OCI-LY1 (cell line): ENCODE measurements at regions not wholly inside any gene's neighbourhood (a gene's known extent, or its start where the extent isn't known, plus 50 kb on each side); places are given as distances from the start of the nearest gene placed in this dataset.

Experiments
- H2AFZ ChIP-seq: fragments of 200-600 bp; sonication (generic), shearing (Covaris generic); 2 replicates; pipeline ENCODE4 v1.6.0; 2014; ENCODE audit warnings: antibody characterized with exemption, mild to moderate bottlenecking, low read length
- H3F3A ChIP-seq: fragments of 200-600 bp; sonication (generic), shearing (Covaris generic); 2 replicates; pipeline ENCODE4 v1.6.0; 2014; ENCODE audit warnings: mild to moderate bottlenecking, antibody characterized with exemption, low read length, moderate library complexity; ENCODE audit not compliant: insufficient read depth
- H3K27ac ChIP-seq: fragments of 200-600 bp; sonication (generic); 2 replicates; pipeline ENCODE4 v1.5.1; 2014; ENCODE audit warnings: low read length, mixed run types, mild to moderate bottlenecking, low read depth; ENCODE audit not compliant: poor library complexity, severe bottlenecking
- H3K27me3 ChIP-seq: fragments of 200-600 bp; sonication (generic); 2 replicates; pipeline ENCODE4 v1.6.0; 2014; ENCODE audit warnings: antibody characterized with exemption, mild to moderate bottlenecking, low read length, moderate library complexity; ENCODE audit not compliant: insufficient read depth
- H3K36me3 ChIP-seq: fragments of 200-600 bp; sonication (generic); 2 replicates; pipeline ENCODE4 v1.6.1; 2014; ENCODE audit warnings: mild to moderate bottlenecking, antibody characterized with exemption, low read length, moderate library complexity, mixed read lengths; ENCODE audit not compliant: insufficient read depth
- H3K4me1 ChIP-seq: fragments of 200-600 bp; sonication (generic); 2 replicates; pipeline ENCODE4 v1.5.1; 2014; ENCODE audit warnings: mild to moderate bottlenecking, low read length, moderate library complexity; ENCODE audit not compliant: insufficient read depth, severe bottlenecking
- H3K4me2 ChIP-seq: fragments of 200-600 bp; sonication (generic), shearing (Covaris generic); 2 replicates; pipeline ENCODE4 v1.6.1; 2014; ENCODE audit warnings: low read length
- H3K4me3 ChIP-seq: fragments of 200-600 bp; sonication (generic); 2 replicates; pipeline ENCODE4 v1.5.1; 2014; ENCODE audit warnings: low read length, low read depth, mild to moderate bottlenecking, mixed read lengths; ENCODE audit not compliant: poor library complexity, severe bottlenecking
- H3K79me2 ChIP-seq: fragments of 200-600 bp; shearing (Covaris generic); 2 replicates; pipeline ENCODE4 v1.6.1; 2016; ENCODE audit warnings: mixed run types, low read length, mixed read lengths; ENCODE audit not compliant: insufficient read depth
- H3K9ac ChIP-seq: fragments of 200-600 bp; sonication (generic), shearing (Covaris generic); 2 replicates; pipeline ENCODE4 v1.6.1; 2014; ENCODE audit warnings: mild to moderate bottlenecking, low read length, mixed read lengths
- H3K9me2 ChIP-seq: fragments of 200-600 bp; sonication (generic), shearing (Covaris generic); 2 replicates; pipeline ENCODE4 v1.6.1; 2014; ENCODE audit warnings: low read depth, mild to moderate bottlenecking, low read length, mixed read lengths
- H3K9me3 ChIP-seq: fragments of 200-600 bp; shearing (Covaris generic); 2 replicates; pipeline ENCODE4 v1.6.1; 2014; ENCODE audit warnings: low read length, mixed read lengths
- H4K20me1 ChIP-seq: fragments of 200-600 bp; sonication (generic), shearing (Covaris generic); 2 replicates; pipeline ENCODE4 v1.6.0; 2016; ENCODE audit warnings: mild to moderate bottlenecking, low read length; ENCODE audit not compliant: insufficient read depth
- CTCF ChIP-seq: fragments of 200-600 bp; sonication (generic), shearing (Covaris generic); IDR thresholded peaks from 2 replicates; pipeline ENCODE4 v1.5.1; 2017; ENCODE audit warnings: mild to moderate bottlenecking, antibody characterized with exemption, low read length, moderate library complexity, mixed read lengths
- EZH2 ChIP-seq: fragments of 200-600 bp; sonication (generic), shearing (Covaris generic); IDR thresholded peaks from 2 replicates; pipeline ENCODE4 v1.8.0; 2017; ENCODE audit warnings: borderline replicate concordance, mixed run types, mild to moderate bottlenecking, antibody characterized with exemption, low read length, moderate library complexity, mixed read lengths

DNA sequence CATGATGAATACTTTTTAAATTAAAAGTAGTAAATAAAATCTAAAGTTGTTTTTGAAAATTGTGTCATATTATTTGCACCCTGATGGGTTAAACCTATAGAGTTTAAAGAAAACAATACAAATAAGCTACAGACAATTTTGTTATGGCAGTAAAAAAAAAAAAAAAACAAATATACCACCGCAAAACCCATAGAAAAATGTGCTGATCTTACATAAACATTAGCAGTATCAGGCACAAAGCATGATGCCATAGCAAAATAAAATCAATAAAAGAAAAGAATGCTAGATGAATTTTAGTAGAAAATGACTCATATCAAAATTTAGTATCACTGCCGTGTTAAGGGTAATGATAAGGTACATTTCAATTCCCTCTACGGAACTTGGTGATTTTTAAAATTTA lies 826.0 kb downstream of the SLITRK1 start:
- H3K79me2 ChIP-seq, result no peaks in the 10 kb centered on the region
- no peak overlapping the region for H3K4me2 ChIP-seq
- H3K36me3 ChIP-seq, result no peaks in the 10 kb centered on the region
- H3K9ac ChIP-seq, result no peak overlapping the region
- H3K27ac ChIP-seq, result no peak overlapping the region
- H3F3A ChIP-seq, result no peaks in the 10 kb centered on the region
- no peak overlapping the region for H2AFZ ChIP-seq
- no peaks in the 10 kb centered on the region for H3K4me1 ChIP-seq
- H3K27me3 ChIP-seq, result no peaks in the 10 kb centered on the region
- no peaks in the 10 kb centered on the region for H3K9me2 ChIP-seq
- no peaks in the 10 kb centered on the region for H3K9me3 ChIP-seq
- TF ChIP-seq EZH2, result no peak
- TF ChIP-seq CTCF, result no peak
- H4K20me1 ChIP-seq, result no peaks in the 10 kb centered on the region
- no peak overlapping the region for H3K4me3 ChIP-seq

- Histone ChIP-seq H3K9ac (no peak overlapping the region), H3K9me3 (no peaks in the 10 kb centered on the region), H3K36me3 (no peaks in the 10 kb centered on the region), H4K20me1 (no peaks in the 10 kb centered on the region), H3K9me2 (no peaks in the 10 kb centered on the region), H3K4me2 (no peak overlapping the region), H3K27ac (no peak overlapping the region), H3F3A (no peaks in the 10 kb centered on the region), H3K4me3 (no peak overlapping the region), H3K79me2 (no peaks in the 10 kb centered on the region), H3K27me3 (no peaks in the 10 kb centered on the region), H3K4me1 (no peaks in the 10 kb centered on the region), H2AFZ (no peak overlapping the region)
- TF ChIP-seq CTCF (no peak), EZH2 (no peak)
Measured at GRCh38 chr13:83048419-83048818, 833.9 kb downstream of the SLITRK1 start.

- Histone ChIP-seq H3F3A (no peaks in the 10 kb centered on the region), H3K9me3 (no peaks in the 10 kb centered on the region), H3K36me3 (no peaks in the 10 kb centered on the region), H3K79me2 (no peaks in the 10 kb centered on the region), H3K4me2 (no peak overlapping the region), H2AFZ (no peak overlapping the region), H3K9ac (no peak overlapping the region), H3K27ac (no peak overlapping the region), H4K20me1 (no peaks in the 10 kb centered on the region), H3K27me3 (no peaks in the 10 kb centered on the region), H3K4me3 (no peak overlapping the region), H3K4me1 (no peaks in the 10 kb centered on the region), H3K9me2 (no peaks in the 10 kb centered on the region)
- no peak for TF ChIP-seq EZH2
- no peak for TF ChIP-seq CTCF
Measured at GRCh38 chr13:83024955-83025594, 857.2 kb downstream of the SLITRK1 start.
